RWPE1 (cell line): ENCODE measurements at regions not wholly inside any gene's neighbourhood (a gene's known extent, or its start where the extent isn't known, plus 50 kb on each side); places are given as distances from the start of the nearest gene placed in this dataset.
A peak's percentile ranks its signal among the peaks of the same experiment; 100 is the strongest.

Experiments used
- CTCF ChIA-PET: fragments of 350-600 bp; sonication (Branson Sonifier 250); formaldehyde crosslinking; extraction: SDS; loops from one replicate; lab custom pipeline; 2021; lab: Yijun Ruan, JAX
- POLR2A ChIA-PET: fragments of 400-600 bp; formaldehyde crosslinking; extraction: SDS; loops from one replicate; lab custom pipeline; 2020; ENCODE audit warnings: antibody characterized with exemption; ENCODE audit not compliant: low non-redundant PET; lab: Yijun Ruan, JAX
- DNase-seq: peaks from one replicate; pipeline ENCODE4 v3.0.0; 2012; ENCODE audit warnings: low spot score
- H3K27ac ChIP-seq: fragments of 450-650 bp; 2 replicates; pipeline ENCODE4 v1.5.1; 2017
- TF ChIP-seq, protein P1 (sequence below): fragments of 450-650 bp; conservative IDR thresholded peaks from 2 replicates; pipeline ENCODE4 v1.5.1; 2017; ENCODE audit warnings: low read depth, mild to moderate bottlenecking

DNA sequence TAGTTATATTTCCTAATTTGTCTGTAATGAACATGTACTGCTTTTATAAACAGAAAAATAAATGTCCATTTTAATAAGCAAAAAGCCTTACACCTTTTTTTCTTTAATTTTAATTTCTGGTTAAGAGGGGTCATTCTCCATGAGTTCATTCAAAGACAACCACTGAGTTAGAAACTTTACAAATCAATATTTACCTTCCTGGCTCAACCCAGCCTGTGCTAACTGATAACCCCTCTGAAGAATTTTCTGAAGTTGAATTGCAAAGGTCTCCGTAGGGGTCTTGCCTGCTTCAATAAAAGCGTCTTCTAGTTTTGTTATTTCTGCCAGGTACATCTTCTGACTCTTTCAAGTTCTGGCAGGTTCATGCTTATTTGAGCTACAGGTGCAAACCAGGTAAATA lies 440.4 kb upstream of the SALL1 start:
- ChIA-PET POLR2A (no interaction called here), CTCF (no interaction called here)
- TF ChIP-seq, protein P1, sequence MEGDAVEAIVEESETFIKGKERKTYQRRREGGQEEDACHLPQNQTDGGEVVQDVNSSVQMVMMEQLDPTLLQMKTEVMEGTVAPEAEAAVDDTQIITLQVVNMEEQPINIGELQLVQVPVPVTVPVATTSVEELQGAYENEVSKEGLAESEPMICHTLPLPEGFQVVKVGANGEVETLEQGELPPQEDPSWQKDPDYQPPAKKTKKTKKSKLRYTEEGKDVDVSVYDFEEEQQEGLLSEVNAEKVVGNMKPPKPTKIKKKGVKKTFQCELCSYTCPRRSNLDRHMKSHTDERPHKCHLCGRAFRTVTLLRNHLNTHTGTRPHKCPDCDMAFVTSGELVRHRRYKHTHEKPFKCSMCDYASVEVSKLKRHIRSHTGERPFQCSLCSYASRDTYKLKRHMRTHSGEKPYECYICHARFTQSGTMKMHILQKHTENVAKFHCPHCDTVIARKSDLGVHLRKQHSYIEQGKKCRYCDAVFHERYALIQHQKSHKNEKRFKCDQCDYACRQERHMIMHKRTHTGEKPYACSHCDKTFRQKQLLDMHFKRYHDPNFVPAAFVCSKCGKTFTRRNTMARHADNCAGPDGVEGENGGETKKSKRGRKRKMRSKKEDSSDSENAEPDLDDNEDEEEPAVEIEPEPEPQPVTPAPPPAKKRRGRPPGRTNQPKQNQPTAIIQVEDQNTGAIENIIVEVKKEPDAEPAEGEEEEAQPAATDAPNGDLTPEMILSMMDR, result no peak
- DNase-seq, result no peak
- no peak overlapping the region for H3K27ac ChIP-seq

DNA sequence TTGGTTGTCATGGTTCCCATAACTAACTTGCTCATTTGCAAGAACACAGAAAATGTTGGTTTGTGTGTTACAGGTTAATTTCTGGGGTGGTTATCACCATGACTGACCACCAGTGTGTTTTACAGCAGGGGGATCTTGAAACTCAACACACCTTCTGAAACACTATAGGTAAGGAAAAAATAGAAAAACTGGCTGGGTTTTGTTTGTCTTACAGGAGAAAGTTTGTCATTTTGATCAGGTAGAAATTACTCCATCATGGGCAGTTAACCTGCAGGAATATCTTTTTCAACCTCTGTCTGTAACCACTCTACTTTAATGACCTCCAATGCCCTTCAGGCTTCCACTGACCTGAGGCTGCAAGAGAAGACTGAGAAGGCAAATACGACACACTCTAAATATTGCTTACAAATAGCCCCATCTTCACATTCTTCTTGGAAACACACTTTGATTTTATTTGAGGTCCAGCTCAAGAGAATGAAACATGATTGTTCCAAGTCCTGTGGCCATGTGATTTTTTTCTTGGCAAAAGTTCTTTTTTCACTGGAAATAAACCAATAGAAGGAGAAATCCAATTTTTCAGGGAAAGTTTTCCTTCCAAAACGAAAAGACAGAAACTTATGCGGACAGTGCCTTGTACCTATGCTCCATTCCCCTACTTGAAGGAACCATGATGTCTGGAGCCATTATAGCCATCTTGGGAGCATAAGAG lies 428.7 kb upstream of the SALL1 start:
- H3K27ac ChIP-seq, result no peak overlapping the region
- CTCF ChIA-PET, result no interaction called here
- TF ChIP-seq, protein P1, result no peak
- DNase-seq, result no peak
- POLR2A ChIA-PET, result no interaction called here

DNA sequence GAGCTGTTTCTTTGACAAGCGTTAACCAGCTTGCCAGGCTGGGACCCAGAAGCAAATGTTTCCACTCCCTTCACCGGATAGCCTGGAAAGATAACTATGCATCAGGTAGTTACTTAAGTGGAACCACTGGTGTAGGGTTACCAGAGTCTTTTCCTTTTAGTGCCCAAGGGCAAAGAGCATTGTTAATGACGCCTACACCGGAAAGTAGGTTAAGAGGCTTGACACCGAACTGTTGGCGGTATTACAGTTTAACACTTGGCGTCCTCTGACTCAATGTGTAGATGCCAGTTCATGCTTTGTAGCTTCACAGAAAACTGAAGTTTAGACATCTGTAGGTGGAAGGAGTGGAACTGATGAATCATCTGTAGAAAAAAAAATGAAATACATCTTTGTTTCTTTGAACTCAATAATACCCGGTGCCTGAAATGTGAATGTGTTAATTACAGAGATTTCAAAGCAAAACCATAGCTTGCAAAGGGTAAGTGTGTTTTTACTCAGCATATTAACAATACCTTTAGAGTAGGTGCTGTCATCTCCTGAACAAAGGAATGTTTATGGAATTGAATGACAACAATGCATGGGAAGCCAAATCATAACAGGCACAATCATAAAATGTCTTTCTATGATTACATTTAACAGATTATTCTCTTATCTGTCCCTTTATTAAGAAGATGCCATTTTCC lies 426.7 kb upstream of the SALL1 start:
- ChIA-PET CTCF (no interaction called here), POLR2A (no interaction called here)
- TF ChIP-seq, protein P1, result no peak
- peak; percentile 67 for DNase-seq
- H3K27ac ChIP-seq, result no peak overlapping the region

DNA sequence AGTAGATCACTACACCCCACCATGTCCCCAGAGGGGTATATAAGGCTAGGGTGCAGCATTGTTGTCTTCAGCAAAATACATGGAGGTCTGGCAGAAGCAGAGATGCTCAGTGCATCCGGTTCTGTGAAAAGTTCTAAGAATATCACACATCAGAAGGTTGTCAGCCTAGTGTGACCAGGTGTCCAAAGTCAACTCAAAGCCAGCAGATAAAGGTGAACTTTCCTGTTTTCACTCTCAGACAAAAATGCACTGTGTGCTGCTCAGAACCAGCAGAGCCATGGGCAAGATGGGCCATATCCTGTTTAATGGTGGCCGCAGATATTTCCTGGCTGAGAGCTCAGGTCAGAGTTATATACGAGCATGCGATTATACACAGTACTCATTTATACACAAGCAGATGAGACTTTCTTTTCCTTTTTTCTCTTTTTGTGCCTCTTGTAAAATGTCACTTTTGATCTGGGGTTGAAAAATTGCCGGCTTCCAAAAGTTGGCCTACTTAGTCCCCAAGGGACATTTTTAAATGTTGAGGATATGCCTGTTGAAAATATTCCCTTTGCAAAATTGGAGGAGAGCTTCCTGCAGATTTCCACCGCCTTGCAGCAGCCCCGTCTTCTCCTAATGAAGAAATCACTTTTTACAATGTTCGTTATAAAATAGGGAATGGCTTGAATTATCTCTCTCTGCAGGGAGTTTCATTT lies 425.6 kb upstream of the SALL1 start:
- CTCF ChIA-PET, result no interaction called here
- no peak for DNase-seq
- H3K27ac ChIP-seq, result no peak overlapping the region
- TF ChIP-seq, protein P1, result no peak
- POLR2A ChIA-PET, result no interaction called here

DNA sequence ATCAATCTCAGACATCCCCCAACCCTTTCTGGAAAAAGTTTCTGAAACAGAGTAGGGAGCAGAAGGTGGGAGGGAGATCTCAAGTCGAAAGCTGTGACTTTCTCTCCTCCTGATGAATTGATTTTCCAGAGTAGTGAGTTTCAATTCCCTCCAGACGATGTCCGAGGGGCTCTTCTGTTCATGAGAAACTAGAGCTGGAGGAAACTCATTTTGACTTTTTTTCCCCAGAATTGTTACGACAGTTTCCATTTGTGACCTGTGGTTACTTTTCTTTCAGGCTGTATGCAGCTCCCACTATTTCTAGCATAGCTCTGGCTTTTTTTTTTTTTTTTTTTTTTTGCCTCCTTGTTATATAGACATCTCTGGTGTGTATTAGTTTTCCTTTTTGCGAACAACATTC lies 422.1 kb upstream of the SALL1 start:
- CTCF ChIA-PET, result no interaction called here

More for the DNA sequence above, 422.1 kb upstream of the SALL1 start:
- no peak overlapping the region for H3K27ac ChIP-seq
- TF ChIP-seq, protein P1, result no peak
- no peak for DNase-seq
- POLR2A ChIA-PET, result interaction anchor here (0.6 kb wide), 1 partner anchor 37 kb away, joined by 4 read pairs; no protein-coding TSS in a partner anchor
